HEK293T (cell line): ENCODE measurements at regions not wholly inside any gene's neighbourhood (a gene's known extent, or its start where the extent isn't known, plus 50 kb on each side); places are given as distances from the start of the nearest gene placed in this dataset.

Source experiments
- CTBP1 ChIP-seq: fragments of 450-650 bp; IDR thresholded peaks from 2 replicates; pipeline ENCODE4 v1.6.1; 2016; ENCODE audit warnings: borderline replicate concordance
- FOXA1 ChIP-seq: fragments of 450-650 bp; IDR thresholded peaks from 2 replicates; pipeline ENCODE4 v1.6.1; 2016; ENCODE audit warnings: mild to moderate bottlenecking
- FOXK2 ChIP-seq: fragments of 450-650 bp; IDR thresholded peaks from 2 replicates; pipeline ENCODE4 v1.6.1; 2016; ENCODE audit warnings: mild to moderate bottlenecking
- HDGF ChIP-seq: fragments of 450-650 bp; IDR thresholded peaks from 2 replicates; pipeline ENCODE4 v1.6.1; 2017; ENCODE audit warnings: antibody characterized with exemption, borderline replicate concordance
- LEF1 ChIP-seq: fragments of 450-650 bp; IDR thresholded peaks from 2 replicates; pipeline ENCODE4 v1.6.1; 2017; ENCODE audit warnings: mild to moderate bottlenecking, borderline replicate concordance
- NFRKB ChIP-seq: fragments of 450-650 bp; IDR thresholded peaks from 2 replicates; pipeline ENCODE4 v1.6.1; 2016; ENCODE audit warnings: mild to moderate bottlenecking, moderate library complexity
- SP1 ChIP-seq: fragments of 450-650 bp; IDR thresholded peaks from 2 replicates; pipeline ENCODE4 v1.6.1; 2017
- SUZ12 ChIP-seq: fragments of 450-650 bp; IDR thresholded peaks from 2 replicates; pipeline ENCODE4 v1.6.1; 2016; ENCODE audit warnings: mild to moderate bottlenecking
- TARDBP ChIP-seq: fragments of 450-650 bp; IDR thresholded peaks from 2 replicates; pipeline ENCODE4 v1.6.1; 2016

GRCh38 chr7:19397911-19398310 lies 252.7 kb upstream of the FERD3L start:
- TF ChIP-seq SP1 (no peak), SUZ12 (no peak), TARDBP (no peak), CTBP1 (no peak), FOXA1 (no peak), NFRKB (no peak), HDGF (no peak), LEF1 (no peak), FOXK2 (no peak)
